ENCODE measurements at regions not wholly inside any gene's neighbourhood (a gene's known extent, or its start where the extent isn't known, plus 50 kb on each side); places are given as distances from the start of the nearest gene placed in this dataset.

- TF ChIP-seq CTCF (IDR thresholded peaks at IDR 0.05; ENCODE audit: low read length): no peak
- TF ChIP-seq EZH2 (IDR thresholded peaks at IDR 0.05; ENCODE audit: borderline replicate concordance, low read length): no peak
These were observed 466.6 kb upstream of the PROX1 start for GRCh38 chr1:213521206-213521605.

Data from OCI-LY1 (cell line).